ENCODE measurements at regions not wholly inside any gene's neighbourhood (a gene's known extent, or its start where the extent isn't known, plus 50 kb on each side); places are given as distances from the start of the nearest gene placed in this dataset.

GRCh38 chr14:61847861-61848260, 85.6 kb downstream of the SNAPC1 start:
- peaks cover 0 to 7% (median 3%) of the 10 kb centered on the region in 5 experiments for H3K9me3 ChIP-seq (ENCODE audit: control extremely low read depth in 1 of 5, control insufficient read depth in 4 of 5, insufficient read depth in 2 of 5, low read depth in 1 of 5, low read length in 4 of 5)
- no peaks in the 10 kb centered on the region for H3K36me3 ChIP-seq (ENCODE audit: control insufficient read depth in 4 of 4, insufficient read depth in 4 of 4, low read length in 3 of 4)
- WGBS (ENCODE audit: insufficient coverage), result no CpG with 5 or more reads among the region's 3 CpGs
- POLR2A ChIA-PET, result no interaction called here
- CTCF ChIA-PET, result interaction anchor here (1.2 to 1.4 kb wide), 2 partner anchors 13 to 387 kb away, joined by 3 to 4 read pairs; no protein-coding TSS in a partner anchor
- H3K4me3 ChIP-seq (ENCODE audit: control insufficient read depth in 1 of 7, extremely low read depth in 1 of 7, insufficient read depth in 4 of 7, low read depth in 2 of 7, low read length in 6 of 7), result no peak overlapping the region
- no peak overlapping the region for H3K27ac ChIP-seq (ENCODE audit: insufficient read depth in 1 of 2, low read depth in 1 of 2, low read length in 2 of 2, poor library complexity in 1 of 2, severe bottlenecking in 2 of 2)
- no peaks in the 10 kb centered on the region for H3K27me3 ChIP-seq (replicated peaks in 2 of 5; ENCODE audit: control insufficient read depth in 4 of 5, insufficient read depth in 5 of 5, low read length in 4 of 5)
- no peak for DNase-seq
- H3K4me1 ChIP-seq (ENCODE audit: control extremely low read depth in 1 of 4, control insufficient read depth in 4 of 4, insufficient read depth in 4 of 4, low read length in 3 of 4), result no peaks in the 10 kb centered on the region

DNA sequence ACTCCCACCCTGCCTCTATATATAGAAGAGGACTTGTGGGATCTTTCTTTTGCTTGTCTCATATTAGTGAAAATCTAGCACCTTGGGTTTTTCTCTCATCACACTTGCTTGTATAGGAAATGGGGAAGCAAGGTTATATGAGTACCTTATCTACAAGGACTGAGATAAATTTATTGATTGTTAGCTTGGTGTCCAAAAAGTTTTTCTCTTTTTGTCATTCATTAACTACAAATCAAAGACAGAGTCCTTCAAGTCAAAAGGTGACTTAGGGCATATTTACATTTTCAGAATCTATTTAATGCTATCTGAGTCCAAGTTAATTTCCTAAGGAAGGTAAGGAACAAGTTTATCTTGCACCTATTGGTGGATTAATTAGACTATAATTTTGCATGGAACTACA, 92.7 kb downstream of the SNAPC1 start:
- POLR2A ChIA-PET, result no interaction called here
- H3K27ac ChIP-seq (ENCODE audit: insufficient read depth in 1 of 2, low read depth in 1 of 2, low read length in 2 of 2, poor library complexity in 1 of 2, severe bottlenecking in 2 of 2), result no peak overlapping the region
- H3K4me1 ChIP-seq (ENCODE audit: control extremely low read depth in 1 of 4, control insufficient read depth in 4 of 4, insufficient read depth in 4 of 4, low read length in 3 of 4), result no peaks in the 10 kb centered on the region
- no peaks in the 10 kb centered on the region for H3K9me3 ChIP-seq (ENCODE audit: control extremely low read depth in 1 of 5, control insufficient read depth in 4 of 5, insufficient read depth in 2 of 5, low read depth in 1 of 5, low read length in 4 of 5)
- H3K27me3 ChIP-seq (replicated peaks in 2 of 5; ENCODE audit: control insufficient read depth in 4 of 5, insufficient read depth in 5 of 5, low read length in 4 of 5), result no peaks in the 10 kb centered on the region
- H3K4me3 ChIP-seq (ENCODE audit: control insufficient read depth in 1 of 7, extremely low read depth in 1 of 7, insufficient read depth in 4 of 7, low read depth in 2 of 7, low read length in 6 of 7), result no peak overlapping the region
- DNase-seq, result no peak
- H3K36me3 ChIP-seq (ENCODE audit: control insufficient read depth in 4 of 4, insufficient read depth in 4 of 4, low read length in 3 of 4), result no peaks in the 10 kb centered on the region
- CTCF ChIA-PET, result no interaction called here

DNA sequence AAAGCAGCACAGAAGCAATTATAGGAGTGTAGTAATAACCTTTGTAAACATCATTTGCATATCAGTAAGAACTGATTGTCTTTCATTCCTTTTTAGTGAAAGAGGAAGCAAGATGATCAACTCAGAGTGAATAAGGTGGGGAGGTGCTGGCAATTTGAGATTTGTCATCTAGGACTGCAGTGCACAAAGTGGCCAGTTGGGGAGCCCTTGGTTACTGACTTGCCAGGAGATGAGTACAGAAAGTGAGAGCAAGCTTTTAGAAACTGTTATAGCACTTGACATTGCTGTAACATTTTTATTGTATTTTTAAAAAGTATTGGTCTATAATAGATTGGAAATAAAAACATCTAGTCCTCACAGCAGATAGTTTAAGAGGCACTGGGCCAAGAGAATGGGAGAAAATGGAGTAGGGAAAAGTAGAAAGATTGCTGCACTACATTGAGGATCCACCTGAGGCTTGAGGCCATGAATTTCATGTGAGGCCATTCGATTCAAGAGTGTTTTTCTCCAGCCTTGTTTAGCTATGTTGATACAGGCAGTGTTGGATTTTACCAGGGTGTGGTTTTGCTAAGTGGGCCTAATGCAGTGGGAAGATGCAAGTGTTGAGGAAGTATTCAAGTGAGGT, 98.2 kb downstream of the SNAPC1 start:
- POLR2A ChIA-PET, result interaction anchor here (0.6 kb wide), 1 partner anchor 465 kb away, joined by 3 read pairs; no protein-coding TSS in a partner anchor

GRCh38 chr14:61861320-61861865, 99.2 kb downstream of the SNAPC1 start:
- Histone ChIP-seq H3K4me3 (ENCODE audit: control insufficient read depth in 1 of 7, extremely low read depth in 1 of 7, insufficient read depth in 4 of 7, low read depth in 2 of 7, low read length in 6 of 7) (no peak overlapping the region), H3K9me3 (ENCODE audit: control extremely low read depth in 1 of 5, control insufficient read depth in 4 of 5, insufficient read depth in 2 of 5, low read depth in 1 of 5, low read length in 4 of 5) (peaks cover 0 to 4% (median 0%) of the 10 kb centered on the region in 5 experiments), H3K27ac (ENCODE audit: insufficient read depth in 1 of 2, low read depth in 1 of 2, low read length in 2 of 2, poor library complexity in 1 of 2, severe bottlenecking in 2 of 2) (no peak overlapping the region), H3K4me1 (ENCODE audit: control extremely low read depth in 1 of 4, control insufficient read depth in 4 of 4, insufficient read depth in 4 of 4, low read length in 3 of 4) (no peaks in the 10 kb centered on the region), H3K27me3 (replicated peaks in 2 of 5; ENCODE audit: control insufficient read depth in 4 of 5, insufficient read depth in 5 of 5, low read length in 4 of 5) (no peaks in the 10 kb centered on the region), H3K36me3 (ENCODE audit: control insufficient read depth in 4 of 4, insufficient read depth in 4 of 4, low read length in 3 of 4) (no peaks in the 10 kb centered on the region)
- WGBS (ENCODE audit: insufficient coverage), result 91% methylated on average over 3 of the region's 7 CpGs
- POLR2A ChIA-PET, result interaction anchor here (0.6 kb wide), 1 partner anchor 466 kb away, joined by 3 read pairs; no protein-coding TSS in a partner anchor
- no peak for DNase-seq
- CTCF ChIA-PET, result interaction anchor here (0.8 kb wide), 1 partner anchor 13 kb away, joined by 4 read pairs; no protein-coding TSS in a partner anchor

More for the DNA sequence above, 98.2 kb downstream of the SNAPC1 start:
- WGBS (ENCODE audit: insufficient coverage), result 89% methylated on average over 1 of the region's 1 CpG
- no peaks in the 10 kb centered on the region for H3K27me3 ChIP-seq (replicated peaks in 2 of 5; ENCODE audit: control insufficient read depth in 4 of 5, insufficient read depth in 5 of 5, low read length in 4 of 5)
- no peaks in the 10 kb centered on the region for H3K4me1 ChIP-seq (ENCODE audit: control extremely low read depth in 1 of 4, control insufficient read depth in 4 of 4, insufficient read depth in 4 of 4, low read length in 3 of 4)
- DNase-seq, result peak; percentile 31 to 83 (median 81)
- no peaks in the 10 kb centered on the region for H3K36me3 ChIP-seq (ENCODE audit: control insufficient read depth in 4 of 4, insufficient read depth in 4 of 4, low read length in 3 of 4)
- no peak overlapping the region for H3K27ac ChIP-seq (ENCODE audit: insufficient read depth in 1 of 2, low read depth in 1 of 2, low read length in 2 of 2, poor library complexity in 1 of 2, severe bottlenecking in 2 of 2)
- H3K9me3 ChIP-seq (ENCODE audit: control extremely low read depth in 1 of 5, control insufficient read depth in 4 of 5, insufficient read depth in 2 of 5, low read depth in 1 of 5, low read length in 4 of 5), result peaks cover 0 to 4% (median 0%) of the 10 kb centered on the region in 5 experiments
- CTCF ChIA-PET, result interaction anchor here (0.8 to 1.7 kb wide), 2 partner anchors 10 to 12 kb away, joined by 4 to 5 read pairs; no protein-coding TSS in a partner anchor
- no peak overlapping the region for H3K4me3 ChIP-seq (ENCODE audit: control insufficient read depth in 1 of 7, extremely low read depth in 1 of 7, insufficient read depth in 4 of 7, low read depth in 2 of 7, low read length in 6 of 7)

- Histone ChIP-seq H3K9me3 (ENCODE audit: control extremely low read depth in 1 of 5, control insufficient read depth in 4 of 5, insufficient read depth in 2 of 5, low read depth in 1 of 5, low read length in 4 of 5) (peaks cover 0 to 4% (median 0%) of the 10 kb centered on the region in 5 experiments), H3K27me3 (replicated peaks in 2 of 5; ENCODE audit: control insufficient read depth in 4 of 5, insufficient read depth in 5 of 5, low read length in 4 of 5) (no peaks in the 10 kb centered on the region), H3K27ac (ENCODE audit: insufficient read depth in 1 of 2, low read depth in 1 of 2, low read length in 2 of 2, poor library complexity in 1 of 2, severe bottlenecking in 2 of 2) (no peak overlapping the region), H3K4me1 (ENCODE audit: control extremely low read depth in 1 of 4, control insufficient read depth in 4 of 4, insufficient read depth in 4 of 4, low read length in 3 of 4) (peaks cover 0 to 3% (median 1%) of the 10 kb centered on the region in 4 experiments), H3K4me3 (ENCODE audit: control insufficient read depth in 1 of 7, extremely low read depth in 1 of 7, insufficient read depth in 4 of 7, low read depth in 2 of 7, low read length in 6 of 7) (no peak overlapping the region), H3K36me3 (ENCODE audit: control insufficient read depth in 4 of 4, insufficient read depth in 4 of 4, low read length in 3 of 4) (no peaks in the 10 kb centered on the region)
- CTCF ChIA-PET, result no interaction called here
- WGBS (ENCODE audit: insufficient coverage), result 97% methylated on average over 43 of the region's 43 CpGs
- POLR2A ChIA-PET, result no interaction called here
- DNase-seq, result no peak
Observed at GRCh38 chr14:61864329-61864898, 102.2 kb downstream of the SNAPC1 start.

- Histone ChIP-seq H3K36me3 (ENCODE audit: control insufficient read depth in 4 of 4, insufficient read depth in 4 of 4, low read length in 3 of 4) (no peaks in the 10 kb centered on the region), H3K27ac (ENCODE audit: insufficient read depth in 1 of 2, low read depth in 1 of 2, low read length in 2 of 2, poor library complexity in 1 of 2, severe bottlenecking in 2 of 2) (no peak overlapping the region), H3K9me3 (ENCODE audit: control extremely low read depth in 1 of 5, control insufficient read depth in 4 of 5, insufficient read depth in 2 of 5, low read depth in 1 of 5, low read length in 4 of 5) (peaks cover 0 to 16% (median 3%) of the 10 kb centered on the region in 5 experiments), H3K27me3 (replicated peaks in 2 of 5; ENCODE audit: control insufficient read depth in 4 of 5, insufficient read depth in 5 of 5, low read length in 4 of 5) (no peaks in the 10 kb centered on the region), H3K4me3 (ENCODE audit: control insufficient read depth in 1 of 7, extremely low read depth in 1 of 7, insufficient read depth in 4 of 7, low read depth in 2 of 7, low read length in 6 of 7) (no peak overlapping the region), H3K4me1 (ENCODE audit: control extremely low read depth in 1 of 4, control insufficient read depth in 4 of 4, insufficient read depth in 4 of 4, low read length in 3 of 4) (peaks cover 0 to 3% (median 1%) of the 10 kb centered on the region in 4 experiments)
- ChIA-PET POLR2A (no interaction called here), CTCF (no interaction called here)
- peak; percentile 46 to 89 (median 84) for DNase-seq
- 51% methylated on average over 2 of the region's 6 CpGs for WGBS (ENCODE audit: insufficient coverage)
Observed at GRCh38 chr14:61866932-61867920, 105.0 kb downstream of the SNAPC1 start.
